Activated CD4-positive, alpha-beta T cell treated with anti-CD3 and anti-CD28 coated beads for 4 hours (primary cell): ENCODE measurements at regions not wholly inside any gene's neighbourhood (a gene's known extent, or its start where the extent isn't known, plus 50 kb on each side); places are given as distances from the start of the nearest gene placed in this dataset.
"Not testable (repeated sequence)": the region's sequence is repeated elsewhere in the genome, so short reads cannot be mapped to it uniquely, and the experiment has no call there.

Experiments
- DNase-seq, 2 donors: peaks; one replicate each; pipeline ENCODE4 v3.0.0-alpha.2; 2020

GRCh38 chr1:99444211-99444927 is 180.1 kb downstream of the PLPPR4 start:
- DNase-seq, result not testable (repeated sequence)

GRCh38 chr1:99445071-99445470 is 180.8 kb downstream of the PLPPR4 start:
- DNase-seq, result no peak

GRCh38 chr1:99445486-99445885 is 181.2 kb downstream of the PLPPR4 start:
- no peak for DNase-seq

- no peak for DNase-seq
Observed at GRCh38 chr1:99447721-99448120, 183.4 kb downstream of the PLPPR4 start.

GRCh38 chr1:99455760-99456159 is 190.2 kb upstream of the PALMD start:
- DNase-seq, result no peak

- no peak for DNase-seq
Observed at GRCh38 chr1:99456536-99456935, 189.4 kb upstream of the PALMD start.

GRCh38 chr1:99457381-99458165 is 188.3 kb upstream of the PALMD start:
- no peak for DNase-seq

- no peak for DNase-seq
Observed at GRCh38 chr1:99461499-99461898, 184.4 kb upstream of the PALMD start.

- no peak for DNase-seq
Observed at GRCh38 chr1:99464738-99465137, 181.2 kb upstream of the PALMD start.

- no peak for DNase-seq
Observed at GRCh38 chr1:99465176-99465900, 180.6 kb upstream of the PALMD start.

GRCh38 chr1:99467645-99468044 is 178.3 kb upstream of the PALMD start:
- DNase-seq, result no peak

GRCh38 chr1:99469550-99469971 is 176.4 kb upstream of the PALMD start:
- no peak for DNase-seq

GRCh38 chr1:99472893-99473292 is 173.0 kb upstream of the PALMD start:
- no peak for DNase-seq

GRCh38 chr1:99474350-99474893 is 171.5 kb upstream of the PALMD start:
- DNase-seq, result no peak

GRCh38 chr1:99476058-99476457 is 169.9 kb upstream of the PALMD start:
- DNase-seq, result no peak

- peak; percentile 19 to 42 for DNase-seq
Observed at GRCh38 chr1:99481391-99481996, 164.4 kb upstream of the PALMD start.

- DNase-seq, result no peak
Observed at GRCh38 chr1:99482286-99482685, 163.6 kb upstream of the PALMD start.

GRCh38 chr1:99482750-99483149 is 163.2 kb upstream of the PALMD start:
- no peak for DNase-seq

- DNase-seq, result no peak
Observed at GRCh38 chr1:99490031-99490430, 155.9 kb upstream of the PALMD start.

GRCh38 chr1:99496067-99496466 is 149.8 kb upstream of the PALMD start:
- DNase-seq, result no peak

GRCh38 chr1:99497690-99498089 is 148.2 kb upstream of the PALMD start:
- no peak for DNase-seq

GRCh38 chr1:99500541-99500940 is 145.4 kb upstream of the PALMD start:
- no peak for DNase-seq

GRCh38 chr1:99501871-99502270 is 144.0 kb upstream of the PALMD start:
- no peak for DNase-seq
